H7 (cell line): ENCODE measurements at regions not wholly inside any gene's neighbourhood (a gene's known extent, or its start where the extent isn't known, plus 50 kb on each side); places are given as distances from the start of the nearest gene placed in this dataset.

Experiments
- DNase-seq: peaks from one replicate; pipeline ENCODE4 v3.0.0; 2012
- H3K27me3 ChIP-seq: 2 replicates; pipeline ENCODE4 v1.6.0; 2011; ENCODE audit warnings: mild to moderate bottlenecking, low read length; ENCODE audit not compliant: control insufficient read depth, insufficient read depth
- H3K36me3 ChIP-seq: replicated peaks from 2 replicates; pipeline ENCODE4 v1.5.1; 2011; ENCODE audit warnings: low read length; ENCODE audit not compliant: control insufficient read depth, insufficient read depth
- H3K4me3 ChIP-seq: 2 replicates; pipeline ENCODE4 v1.5.1; 2011; ENCODE audit warnings: low read depth, mild to moderate bottlenecking, control low read depth, low read length, moderate library complexity; ENCODE audit not compliant: insufficient read depth

- no peak overlapping the region for H3K4me3 ChIP-seq
- H3K36me3 ChIP-seq = no peaks in the 10 kb centered on the region
- no peak for DNase-seq
- H3K27me3 ChIP-seq = no peaks in the 10 kb centered on the region
Observed at GRCh38 chr9:88766778-88767503, 224.3 kb upstream of the S1PR3 start.

- no peak for DNase-seq
- H3K4me3 ChIP-seq = no peak overlapping the region
- H3K27me3 ChIP-seq = no peaks in the 10 kb centered on the region
- H3K36me3 ChIP-seq = no peaks in the 10 kb centered on the region
Observed at GRCh38 chr9:88767504-88767790, 223.8 kb upstream of the S1PR3 start.

GRCh38 chr9:88772575-88772974 is 218.7 kb upstream of the S1PR3 start:
- no peak for DNase-seq
- no peak overlapping the region for H3K4me3 ChIP-seq
- no peaks in the 10 kb centered on the region for H3K27me3 ChIP-seq
- H3K36me3 ChIP-seq = no peaks in the 10 kb centered on the region

GRCh38 chr9:88773126-88773525 is 218.1 kb upstream of the S1PR3 start:
- H3K27me3 ChIP-seq = no peaks in the 10 kb centered on the region
- no peaks in the 10 kb centered on the region for H3K36me3 ChIP-seq
- H3K4me3 ChIP-seq = no peak overlapping the region
- no peak for DNase-seq

GRCh38 chr9:88773627-88774244 is 217.5 kb upstream of the S1PR3 start:
- DNase-seq = no peak
- no peaks in the 10 kb centered on the region for H3K36me3 ChIP-seq
- no peaks in the 10 kb centered on the region for H3K27me3 ChIP-seq
- H3K4me3 ChIP-seq = no peak overlapping the region

GRCh38 chr9:88775037-88775471 is 216.2 kb upstream of the S1PR3 start:
- Histone ChIP-seq H3K27me3 (no peaks in the 10 kb centered on the region), H3K36me3 (no peaks in the 10 kb centered on the region), H3K4me3 (no peak overlapping the region)
- no peak for DNase-seq

GRCh38 chr9:88775559-88775958 is 215.7 kb upstream of the S1PR3 start:
- H3K27me3 ChIP-seq = no peaks in the 10 kb centered on the region
- H3K4me3 ChIP-seq = no peak overlapping the region
- no peaks in the 10 kb centered on the region for H3K36me3 ChIP-seq
- DNase-seq = no peak

- Histone ChIP-seq H3K4me3 (no peak overlapping the region), H3K36me3 (no peaks in the 10 kb centered on the region), H3K27me3 (no peaks in the 10 kb centered on the region)
- no peak for DNase-seq
Observed at GRCh38 chr9:88775966-88776365, 215.3 kb upstream of the S1PR3 start.

- DNase-seq = no peak
- H3K27me3 ChIP-seq = no peaks in the 10 kb centered on the region
- H3K4me3 ChIP-seq = no peak overlapping the region
- H3K36me3 ChIP-seq = no peaks in the 10 kb centered on the region
Observed at GRCh38 chr9:88776717-88777497, 214.4 kb upstream of the S1PR3 start.

GRCh38 chr9:88777498-88778312 is 213.6 kb upstream of the S1PR3 start:
- no peak for DNase-seq
- H3K4me3 ChIP-seq = no peak overlapping the region
- no peaks in the 10 kb centered on the region for H3K27me3 ChIP-seq
- no peaks in the 10 kb centered on the region for H3K36me3 ChIP-seq

- Histone ChIP-seq H3K4me3 (no peak overlapping the region), H3K27me3 (no peaks in the 10 kb centered on the region), H3K36me3 (no peaks in the 10 kb centered on the region)
- DNase-seq = peak; percentile 50
Observed at GRCh38 chr9:88781628-88782391, 209.5 kb upstream of the S1PR3 start.

GRCh38 chr9:88782931-88783710 is 208.1 kb upstream of the S1PR3 start:
- Histone ChIP-seq H3K4me3 (no peak overlapping the region), H3K27me3 (no peaks in the 10 kb centered on the region), H3K36me3 (no peaks in the 10 kb centered on the region)
- DNase-seq = no peak

- H3K27me3 ChIP-seq = no peaks in the 10 kb centered on the region
- H3K36me3 ChIP-seq = no peaks in the 10 kb centered on the region
- no peak overlapping the region for H3K4me3 ChIP-seq
- DNase-seq = no peak
Observed at GRCh38 chr9:88783711-88784083, 207.6 kb upstream of the S1PR3 start.
